ENCODE measurements at regions not wholly inside any gene's neighbourhood (a gene's known extent, or its start where the extent isn't known, plus 50 kb on each side); places are given as distances from the start of the nearest gene placed in this dataset.
"Not testable (repeated sequence)": the region's sequence is repeated elsewhere in the genome, so short reads cannot be mapped to it uniquely, and the experiment has no call there.

DNA sequence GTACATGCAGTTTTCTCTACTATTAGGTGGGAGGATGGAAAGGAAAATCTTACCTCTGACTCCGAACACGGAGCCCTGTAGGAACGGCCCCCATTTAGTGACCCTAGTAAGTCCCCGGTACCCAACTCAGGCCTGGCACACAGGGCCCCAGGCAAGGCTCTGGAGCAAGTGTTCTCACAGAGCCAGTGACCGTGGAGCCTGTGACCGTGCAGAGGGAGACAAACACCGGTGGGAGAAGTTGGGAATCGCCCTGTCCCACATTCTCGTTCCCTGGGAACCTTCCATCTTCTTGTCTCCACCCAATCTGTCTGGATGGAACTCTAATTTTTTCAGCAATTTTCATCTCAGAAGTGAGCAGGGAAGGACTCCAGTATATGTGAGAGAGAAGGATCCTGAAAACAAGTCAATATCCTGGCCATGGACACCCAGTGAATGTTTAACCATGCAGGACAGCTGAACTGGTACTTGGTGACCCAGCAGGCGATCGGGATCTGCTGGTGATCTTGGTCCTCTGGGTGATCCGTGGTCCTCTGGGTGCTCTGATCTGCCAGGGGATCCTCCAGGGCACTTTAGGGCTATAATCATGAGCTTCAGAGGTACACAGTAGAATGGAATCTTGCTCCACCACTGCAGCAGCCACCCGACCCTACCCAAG is 348.6 kb upstream of the ID2 start:
- no peak for DNase-seq
- Mint-ChIP-seq H3K36me3 (ENCODE audit: low read depth) (no peaks in the 10 kb centered on the region), H3K4me1 (ENCODE audit: low read depth) (peaks cover 28% of the 10 kb centered on the region), H3K4me3 (no peak overlapping the region), H3K9me3 (no peaks in the 10 kb centered on the region), H3K27ac (no peak overlapping the region), H3K27me3 (no peaks in the 10 kb centered on the region)

DNA sequence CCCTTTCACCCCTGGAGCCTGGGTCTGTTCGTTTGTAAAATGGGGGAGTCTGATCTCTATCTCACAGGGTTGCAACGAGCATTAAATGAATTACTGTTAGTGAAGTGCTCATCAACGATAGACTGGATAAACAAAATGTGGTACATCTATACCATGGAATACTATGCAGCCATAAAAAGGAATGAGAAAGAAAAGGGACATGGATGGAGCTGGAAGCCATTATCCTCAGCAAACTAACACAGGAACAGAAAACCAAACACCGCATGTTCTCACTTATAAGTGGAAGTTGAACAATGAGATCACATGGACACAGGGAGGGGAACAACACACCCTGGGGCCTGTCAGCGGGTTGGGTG is 348.0 kb upstream of the ID2 start:
- not testable (repeated sequence) for H3K9me3 Mint-ChIP-seq; DNase-seq; H3K36me3 Mint-ChIP-seq (ENCODE audit: low read depth); H3K27ac Mint-ChIP-seq; H3K4me3 Mint-ChIP-seq; H3K27me3 Mint-ChIP-seq
- peaks cover 30% of the 10 kb centered on the region for H3K4me1 Mint-ChIP-seq (ENCODE audit: low read depth)

DNA sequence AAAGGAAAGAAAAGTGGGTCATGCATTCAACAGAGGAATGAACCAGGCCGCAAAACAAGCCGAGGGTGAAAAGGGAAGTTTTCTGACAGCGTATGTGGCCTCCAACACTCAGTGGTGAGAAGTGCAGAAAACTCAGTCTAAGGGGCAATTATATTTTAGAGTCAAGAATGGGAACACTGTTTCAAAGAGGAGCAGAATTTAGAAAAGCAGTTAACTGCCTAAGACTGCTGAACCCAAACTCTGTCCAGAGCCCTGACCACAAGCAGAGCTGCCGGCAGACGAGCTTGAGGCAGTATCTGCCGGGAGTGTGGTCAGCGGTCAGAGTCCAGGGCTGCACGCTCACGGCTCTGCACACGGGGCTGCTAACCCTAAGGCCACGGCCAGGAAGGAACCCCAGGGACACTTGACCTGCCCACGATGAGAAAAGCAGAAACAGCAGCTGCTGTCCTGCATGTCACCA is 347.0 kb upstream of the ID2 start:
- H3K27ac Mint-ChIP-seq, result no peak overlapping the region
- peaks cover 20% of the 10 kb centered on the region for H3K4me1 Mint-ChIP-seq (ENCODE audit: low read depth)
- no peak overlapping the region for H3K4me3 Mint-ChIP-seq
- no peaks in the 10 kb centered on the region for H3K27me3 Mint-ChIP-seq
- no peaks in the 10 kb centered on the region for H3K36me3 Mint-ChIP-seq (ENCODE audit: low read depth)
- no peaks in the 10 kb centered on the region for H3K9me3 Mint-ChIP-seq
- DNase-seq, result no peak

- Mint-ChIP-seq H3K27ac (no peak overlapping the region), H3K9me3 (no peaks in the 10 kb centered on the region), H3K36me3 (ENCODE audit: low read depth) (no peaks in the 10 kb centered on the region), H3K4me3 (no peak overlapping the region), H3K4me1 (ENCODE audit: low read depth) (peaks cover 19% of the 10 kb centered on the region), H3K27me3 (no peaks in the 10 kb centered on the region)
- no peak for DNase-seq
Measured at GRCh38 chr2:8335801-8336200, 346.1 kb upstream of the ID2 start.

- no peaks in the 10 kb centered on the region for H3K27me3 Mint-ChIP-seq
- no peak for DNase-seq
- H3K36me3 Mint-ChIP-seq (ENCODE audit: low read depth), result no peaks in the 10 kb centered on the region
- no peak overlapping the region for H3K4me3 Mint-ChIP-seq
- peaks cover 19% of the 10 kb centered on the region for H3K4me1 Mint-ChIP-seq (ENCODE audit: low read depth)
- peaks cover 2% of the 10 kb centered on the region for H3K9me3 Mint-ChIP-seq
- no peak overlapping the region for H3K27ac Mint-ChIP-seq
Measured at GRCh38 chr2:8337321-8337720, 344.5 kb upstream of the ID2 start.

DNA sequence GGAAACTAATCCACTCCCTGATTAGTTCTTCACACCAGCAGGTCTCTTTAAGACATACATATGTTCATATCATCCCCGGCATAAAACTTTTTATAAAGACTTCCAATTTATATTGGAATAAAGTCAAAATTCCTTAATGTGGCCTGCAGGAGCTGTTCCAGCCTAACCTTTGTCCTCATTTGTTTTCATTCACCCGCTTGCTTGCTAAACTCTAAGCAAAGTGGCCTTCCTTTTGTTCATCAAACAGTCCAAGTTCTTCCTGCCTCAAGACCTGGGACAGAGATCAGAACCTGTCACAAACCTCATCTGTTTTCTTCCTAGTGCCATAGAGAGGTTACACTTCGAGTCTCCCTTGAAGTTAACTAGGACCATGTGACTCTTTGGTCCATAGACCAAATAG is 339.4 kb upstream of the ID2 start:
- no peak overlapping the region for H3K4me3 Mint-ChIP-seq
- H3K4me1 Mint-ChIP-seq (ENCODE audit: low read depth), result peaks cover 11% of the 10 kb centered on the region
- DNase-seq, result no peak
- no peak overlapping the region for H3K27ac Mint-ChIP-seq
- no peaks in the 10 kb centered on the region for H3K36me3 Mint-ChIP-seq (ENCODE audit: low read depth)
- H3K9me3 Mint-ChIP-seq, result peaks cover 2% of the 10 kb centered on the region
- H3K27me3 Mint-ChIP-seq, result no peaks in the 10 kb centered on the region

DNA sequence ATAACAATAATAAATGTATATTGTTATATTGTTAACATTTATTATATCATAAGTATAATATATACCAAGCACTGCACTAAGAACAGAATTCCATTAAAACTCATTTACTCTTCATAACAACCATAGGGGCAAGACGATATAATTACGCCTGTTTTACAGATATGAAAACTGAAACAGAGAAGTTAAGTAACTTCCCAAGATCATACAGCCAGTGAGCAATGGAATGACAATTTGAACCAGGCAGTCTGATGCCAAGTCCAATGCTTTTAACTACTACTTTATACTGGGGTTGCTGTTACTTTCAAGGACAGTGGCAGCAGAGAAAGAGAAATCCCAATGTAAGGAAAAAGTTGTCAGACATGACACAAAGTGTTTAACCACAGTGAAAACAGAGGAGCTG is 338.8 kb upstream of the ID2 start:
- no peak overlapping the region for H3K27ac Mint-ChIP-seq
- H3K4me1 Mint-ChIP-seq (ENCODE audit: low read depth), result peaks cover 5% of the 10 kb centered on the region
- peaks cover 2% of the 10 kb centered on the region for H3K9me3 Mint-ChIP-seq
- no peaks in the 10 kb centered on the region for H3K27me3 Mint-ChIP-seq
- DNase-seq, result no peak
- no peak overlapping the region for H3K4me3 Mint-ChIP-seq
- H3K36me3 Mint-ChIP-seq (ENCODE audit: low read depth), result no peaks in the 10 kb centered on the region

DNA sequence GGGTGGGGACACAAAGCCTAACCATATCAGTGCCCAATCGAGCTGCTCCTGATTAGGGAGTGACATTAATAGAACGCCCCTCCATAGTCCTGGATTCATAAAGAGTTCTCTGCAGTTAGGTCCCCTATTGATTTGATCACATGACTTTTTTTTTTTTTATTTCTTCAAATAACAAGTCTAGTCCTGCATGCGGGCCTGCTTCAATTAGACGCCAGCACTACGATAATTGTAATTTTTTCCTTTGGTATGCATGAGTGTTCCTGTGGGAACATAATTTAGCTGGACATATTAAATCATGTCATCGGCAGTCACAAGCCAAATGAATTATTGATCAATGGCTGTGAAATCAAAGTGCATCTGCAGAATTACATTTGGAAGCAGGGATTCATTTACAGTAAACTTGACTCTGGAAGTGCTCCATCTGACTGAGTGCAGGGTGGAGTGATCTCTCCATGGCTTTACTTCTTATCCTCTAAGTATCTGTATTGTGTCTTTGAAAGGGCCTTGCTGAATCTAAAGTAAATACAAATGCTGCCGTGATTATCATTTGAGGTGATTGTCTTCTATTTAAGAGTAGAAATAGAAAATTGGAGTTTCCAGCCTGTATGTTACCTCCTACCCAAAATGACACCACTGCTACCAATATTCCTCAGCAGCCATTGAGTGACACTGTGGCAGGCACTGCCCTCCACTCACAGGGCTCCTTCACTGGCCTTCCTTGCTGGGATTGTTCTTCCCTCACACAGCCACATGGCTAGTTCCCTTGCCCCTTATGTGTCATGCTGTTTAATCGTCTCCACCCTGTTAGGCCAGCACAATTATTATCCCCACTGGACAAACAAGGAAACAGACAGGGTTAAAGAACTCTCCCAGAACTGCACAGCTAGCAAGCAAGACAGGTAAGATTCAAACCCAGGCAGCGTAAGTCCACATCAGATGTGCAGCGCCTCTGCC is 337.4 kb upstream of the ID2 start:
- DNase-seq, result no peak
- Mint-ChIP-seq H3K4me3 (no peak overlapping the region), H3K9me3 (peaks cover 2% of the 10 kb centered on the region), H3K4me1 (ENCODE audit: low read depth) (peaks cover 2% of the 10 kb centered on the region), H3K27ac (no peak overlapping the region), H3K36me3 (ENCODE audit: low read depth) (no peaks in the 10 kb centered on the region), H3K27me3 (no peaks in the 10 kb centered on the region)

- Mint-ChIP-seq H3K27me3 (no peaks in the 10 kb centered on the region), H3K4me3 (no peak overlapping the region), H3K9me3 (peaks cover 2% of the 10 kb centered on the region), H3K4me1 (ENCODE audit: low read depth) (peaks cover 2% of the 10 kb centered on the region), H3K36me3 (ENCODE audit: low read depth) (no peaks in the 10 kb centered on the region), H3K27ac (no peak overlapping the region)
- DNase-seq, result no peak
Measured at GRCh38 chr2:8345200-8345599, 336.7 kb upstream of the ID2 start.

DNA sequence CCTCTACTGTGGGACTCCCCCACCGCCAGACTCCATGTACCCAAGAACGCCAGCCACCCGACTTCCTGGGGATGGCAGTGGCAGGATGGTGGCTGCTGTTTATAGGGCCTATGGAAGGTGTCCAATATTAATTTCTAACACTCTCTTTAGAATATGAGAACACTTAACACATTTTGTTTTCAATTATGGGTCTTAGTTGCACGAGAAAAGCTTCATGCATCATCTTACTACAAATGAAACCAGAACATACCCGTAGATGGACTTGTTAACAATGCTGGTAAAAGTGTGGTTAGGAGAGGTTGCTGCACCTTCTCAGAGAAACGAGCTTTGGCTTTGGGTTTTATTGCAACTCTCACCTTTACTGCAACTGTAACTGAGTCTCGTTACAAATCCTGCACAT is 335.6 kb upstream of the ID2 start:
- no peaks in the 10 kb centered on the region for H3K36me3 Mint-ChIP-seq (ENCODE audit: low read depth)
- no peaks in the 10 kb centered on the region for H3K9me3 Mint-ChIP-seq
- peaks cover 2% of the 10 kb centered on the region for H3K4me1 Mint-ChIP-seq (ENCODE audit: low read depth)
- H3K4me3 Mint-ChIP-seq, result no peak overlapping the region
- H3K27ac Mint-ChIP-seq, result no peak overlapping the region
- no peaks in the 10 kb centered on the region for H3K27me3 Mint-ChIP-seq
- DNase-seq, result no peak

- no peak for DNase-seq
- Mint-ChIP-seq H3K27ac (no peak overlapping the region), H3K4me3 (no peak overlapping the region), H3K27me3 (no peaks in the 10 kb centered on the region), H3K36me3 (ENCODE audit: low read depth) (no peaks in the 10 kb centered on the region), H3K9me3 (no peaks in the 10 kb centered on the region), H3K4me1 (ENCODE audit: low read depth) (peaks cover 2% of the 10 kb centered on the region)
Measured at GRCh38 chr2:8346706-8347430, 335.0 kb upstream of the ID2 start.

- not testable (repeated sequence) for H3K36me3 Mint-ChIP-seq (ENCODE audit: low read depth); H3K4me3 Mint-ChIP-seq; H3K9me3 Mint-ChIP-seq; H3K4me1 Mint-ChIP-seq (ENCODE audit: low read depth); H3K27me3 Mint-ChIP-seq; DNase-seq; H3K27ac Mint-ChIP-seq
Measured at GRCh38 chr2:8348911-8349310, 332.9 kb upstream of the ID2 start.

- no peak overlapping the region for H3K27ac Mint-ChIP-seq
- no peaks in the 10 kb centered on the region for H3K36me3 Mint-ChIP-seq (ENCODE audit: low read depth)
- H3K9me3 Mint-ChIP-seq, result no peaks in the 10 kb centered on the region
- H3K27me3 Mint-ChIP-seq, result no peaks in the 10 kb centered on the region
- no peak for DNase-seq
- no peak overlapping the region for H3K4me3 Mint-ChIP-seq
- H3K4me1 Mint-ChIP-seq (ENCODE audit: low read depth), result no peaks in the 10 kb centered on the region
Measured at GRCh38 chr2:8352296-8352695, 329.6 kb upstream of the ID2 start.

DNA sequence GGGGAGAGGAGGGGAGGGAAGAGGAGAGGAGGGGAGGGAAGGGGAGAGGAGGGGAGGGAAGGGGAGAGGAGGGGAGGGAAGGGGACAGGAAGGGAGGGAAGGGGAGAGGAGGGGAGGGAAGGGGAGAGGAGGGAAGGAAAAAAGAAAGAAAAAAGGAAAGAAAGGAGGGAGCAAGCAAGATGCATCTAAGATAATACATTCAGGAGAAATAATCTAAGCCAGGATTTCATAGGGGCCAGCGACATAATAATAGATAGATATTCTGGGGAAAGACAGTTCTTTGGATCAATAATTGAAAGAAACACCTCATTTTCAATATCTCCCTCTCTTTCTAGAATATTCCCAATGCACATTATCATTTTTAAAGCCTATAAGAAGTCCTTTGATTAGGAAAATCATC is 328.9 kb upstream of the ID2 start:
- Mint-ChIP-seq H3K4me3 (no peak overlapping the region), H3K36me3 (ENCODE audit: low read depth) (no peaks in the 10 kb centered on the region), H3K4me1 (ENCODE audit: low read depth) (no peaks in the 10 kb centered on the region), H3K9me3 (no peaks in the 10 kb centered on the region), H3K27ac (no peak overlapping the region), H3K27me3 (no peaks in the 10 kb centered on the region)
- no peak for DNase-seq

Measured in activated T-cell treated with anti-CD3 and anti-CD28 coated beads, Interleukin-2, amount 50 U/mL, for 24 hours (primary cell).